ENCODE measurements at regions not wholly inside any gene's neighbourhood (a gene's known extent, or its start where the extent isn't known, plus 50 kb on each side); places are given as distances from the start of the nearest gene placed in this dataset.

DNA sequence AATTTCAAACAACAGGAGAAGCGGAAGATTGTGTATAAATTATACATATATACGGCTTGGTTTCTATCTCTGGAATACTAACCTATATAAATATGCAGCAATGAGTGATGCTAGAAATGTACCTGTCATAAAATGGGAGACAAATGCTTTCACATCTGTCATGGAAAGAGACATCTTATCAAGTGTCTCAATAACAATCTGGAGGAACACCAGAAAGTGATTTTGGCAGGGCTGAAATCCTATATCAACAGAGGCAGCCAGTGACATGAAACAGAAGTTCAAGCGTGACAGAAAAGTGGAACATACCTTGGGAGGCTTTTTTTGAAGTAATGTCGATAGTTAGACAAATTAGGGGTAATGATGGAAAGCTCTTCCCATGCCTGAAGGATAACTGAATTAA is 834.6 kb downstream of the JRKL start (continued):
- TF ChIP-seq SMAD2 (IDR thresholded peaks at IDR 0.05; ENCODE audit: low read depth, low read length) (no peak), ZKSCAN8 (CRISPR knock-in tag; IDR thresholded peaks at IDR 0.05) (no peak), ASH1L (IDR thresholded peaks at IDR 0.05; ENCODE audit: borderline replicate concordance, low read depth, partially characterized antibody) (no peak), ARID2 (IDR thresholded peaks at IDR 0.05) (no peak), HNRNPH1 (optimal IDR thresholded peaks at IDR 0.05; ENCODE audit: low read depth, low read length) (no peak), SIX5 (IDR thresholded peaks at IDR 0.05; ENCODE audit: borderline replicate concordance in 1 of 2, insufficient read depth in 1 of 2, low read depth in 1 of 2, low read length in 2 of 2) (no peak), RBFOX2 (IDR thresholded peaks at IDR 0.05; ENCODE audit: low read depth, low read length) (no peak)

DNA sequence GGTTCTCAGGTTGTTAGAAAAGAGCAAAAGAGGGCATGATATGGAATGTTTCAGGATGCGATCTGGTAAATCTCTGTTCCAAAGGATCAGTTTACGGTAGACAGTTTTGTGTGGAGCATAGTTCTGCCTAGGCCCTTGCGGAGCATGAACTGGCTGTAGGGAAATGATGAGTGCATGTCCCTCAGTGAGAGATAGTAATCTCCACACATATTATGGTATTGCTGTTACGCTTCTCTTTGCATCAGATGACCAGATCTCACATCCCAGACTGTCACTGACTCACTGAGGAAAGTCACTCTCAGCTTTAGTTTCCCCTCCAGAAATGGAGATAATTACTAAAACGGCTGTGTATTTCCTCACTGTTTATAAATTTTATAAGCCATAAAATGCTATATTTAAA is 836.0 kb downstream of the JRKL start:
- ChIA-PET POLR2A (no interaction called here), CTCF (ENCODE audit: low intra/inter-chr PET ratio) (no interaction called here)
- ATAC-seq (no peak), DNase-seq (ENCODE audit: extremely low read depth in 1 of 4, low spot score in 3 of 4) (no peak), FAIRE-seq (no peak)
- TF ChIP-seq PTTG1 (tag; IDR thresholded peaks at IDR 0.05; ENCODE audit: low read depth), result no peak
- no peak for TF ChIP-seq NFATC3 (IDR thresholded peaks at IDR 0.05)
- TF ChIP-seq, protein P1, sequence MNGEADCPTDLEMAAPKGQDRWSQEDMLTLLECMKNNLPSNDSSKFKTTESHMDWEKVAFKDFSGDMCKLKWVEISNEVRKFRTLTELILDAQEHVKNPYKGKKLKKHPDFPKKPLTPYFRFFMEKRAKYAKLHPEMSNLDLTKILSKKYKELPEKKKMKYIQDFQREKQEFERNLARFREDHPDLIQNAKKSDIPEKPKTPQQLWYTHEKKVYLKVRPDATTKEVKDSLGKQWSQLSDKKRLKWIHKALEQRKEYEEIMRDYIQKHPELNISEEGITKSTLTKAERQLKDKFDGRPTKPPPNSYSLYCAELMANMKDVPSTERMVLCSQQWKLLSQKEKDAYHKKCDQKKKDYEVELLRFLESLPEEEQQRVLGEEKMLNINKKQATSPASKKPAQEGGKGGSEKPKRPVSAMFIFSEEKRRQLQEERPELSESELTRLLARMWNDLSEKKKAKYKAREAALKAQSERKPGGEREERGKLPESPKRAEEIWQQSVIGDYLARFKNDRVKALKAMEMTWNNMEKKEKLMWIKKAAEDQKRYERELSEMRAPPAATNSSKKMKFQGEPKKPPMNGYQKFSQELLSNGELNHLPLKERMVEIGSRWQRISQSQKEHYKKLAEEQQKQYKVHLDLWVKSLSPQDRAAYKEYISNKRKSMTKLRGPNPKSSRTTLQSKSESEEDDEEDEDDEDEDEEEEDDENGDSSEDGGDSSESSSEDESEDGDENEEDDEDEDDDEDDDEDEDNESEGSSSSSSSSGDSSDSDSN (IDR thresholded peaks at IDR 0.05; ENCODE audit: borderline replicate concordance in 1 of 2, low read depth in 2 of 2, low read length in 2 of 2), result no peak
- no peak for TF ChIP-seq FOXJ3 (CRISPR knock-in tag; IDR thresholded peaks at IDR 0.05)
- TF ChIP-seq FOXA1 (IDR thresholded peaks at IDR 0.05; ENCODE audit: borderline replicate concordance), result no peak
- no peak for TF ChIP-seq HNRNPH1 (optimal IDR thresholded peaks at IDR 0.05; ENCODE audit: low read depth, low read length)
- TF ChIP-seq ZNF140 (CRISPR knock-in tag; IDR thresholded peaks at IDR 0.05), result no peak
- TF ChIP-seq SMAD3 (CRISPR knock-in tag; conservative IDR thresholded peaks at IDR 0.05), result no peak
- Histone ChIP-seq H4K20me1 (replicated peaks; ENCODE audit: control insufficient read depth, insufficient read depth, low read length) (no peaks in the 10 kb centered on the region), H3K36me3 (ENCODE audit: control insufficient read depth, insufficient read depth, low read length) (no peaks in the 10 kb centered on the region), H3K4me2 (ENCODE audit: insufficient read depth, low read length) (no peak overlapping the region), H3K9me3 (replicated peaks; ENCODE audit: control insufficient read depth, insufficient read depth, low read depth, low read length) (no peaks in the 10 kb centered on the region), H3K4me1 (replicated peaks in 1 of 2; ENCODE audit: control insufficient read depth in 2 of 2, insufficient read depth in 2 of 2, low read length in 2 of 2) (no peaks in the 10 kb centered on the region), H3K79me2 (ENCODE audit: control insufficient read depth, insufficient read depth, low read length) (no peaks in the 10 kb centered on the region), H3K27me3 (ENCODE audit: control insufficient read depth in 2 of 2, insufficient read depth in 2 of 2, low read length in 2 of 2) (no peaks in the 10 kb centered on the region), H2AFZ (ENCODE audit: low read depth, low read length) (no peak overlapping the region), H3K9ac (ENCODE audit: insufficient read depth in 1 of 2, low read depth in 2 of 2, low read length in 2 of 2) (no peak overlapping the region), H3K4me3 (no peak overlapping the region), H3K9me1 (ENCODE audit: control insufficient read depth, insufficient read depth, low read length) (no peaks in the 10 kb centered on the region), H3K27ac (ENCODE audit: extremely low read depth, low read depth, low read length) (no peak overlapping the region)
- BruUV-seq (replicated peaks), result no TSS peak
- 0% methylated on average over 5 of the region's 5 CpGs for WGBS (ENCODE audit: insufficient coverage, low coverage, missing lambda C conversion rate)
- intact Hi-C loops (cut with micrococcal nuclease), result no loop called here
- in situ Hi-C loops (cut with MboI), result no loop called here

Measured in K562 (cell line).